Activated CD8-positive, alpha-beta memory T cell treated with anti-CD3 and anti-CD28 coated beads, Interleukin-2, amount 10 ng/mL, durations not matched to agents 7 days and 5 days (primary cell): ENCODE measurements at regions not wholly inside any gene's neighbourhood (a gene's known extent, or its start where the extent isn't known, plus 50 kb on each side); places are given as distances from the start of the nearest gene placed in this dataset.

ENCODE experiments used
- ATAC-seq: fragments of 150-1000 bp; cut with Tn5 transposase; one replicate; pipeline ENCODE4 v1.10.0; 2021; ENCODE audit warnings: moderate library complexity
- CTCF ChIA-PET: fragments of 350-600 bp; sonication (Branson Sonifier 250); formaldehyde crosslinking; loops from one replicate; lab custom pipeline; 2021; ENCODE audit warnings: antibody characterized with exemption; lab: Charles Lee
- DNase-seq: peaks from one replicate; pipeline ENCODE4 v3.0.0-alpha.2; 2020
- H3K27ac Mint-ChIP-seq: one replicate; pipeline ENCODE4 v1.8.0; 2021; ENCODE audit warnings: mild to moderate bottlenecking, mixed read lengths
- H3K27me3 Mint-ChIP-seq: one replicate; pipeline ENCODE4 v1.8.0; 2021; ENCODE audit warnings: mixed read lengths
- H3K36me3 Mint-ChIP-seq: one replicate; pipeline ENCODE4 v1.8.0; 2021; ENCODE audit warnings: mild to moderate bottlenecking, mixed read lengths
- H3K4me1 Mint-ChIP-seq: one replicate; pipeline ENCODE4 v1.8.0; 2021; ENCODE audit warnings: mixed read lengths
- H3K4me3 Mint-ChIP-seq: one replicate; pipeline ENCODE4 v1.8.0; 2021; ENCODE audit warnings: mild to moderate bottlenecking, moderate library complexity, mixed read lengths
- H3K9me3 Mint-ChIP-seq: one replicate; pipeline ENCODE4 v1.8.0; 2022; ENCODE audit warnings: low read depth, mixed read lengths

DNA sequence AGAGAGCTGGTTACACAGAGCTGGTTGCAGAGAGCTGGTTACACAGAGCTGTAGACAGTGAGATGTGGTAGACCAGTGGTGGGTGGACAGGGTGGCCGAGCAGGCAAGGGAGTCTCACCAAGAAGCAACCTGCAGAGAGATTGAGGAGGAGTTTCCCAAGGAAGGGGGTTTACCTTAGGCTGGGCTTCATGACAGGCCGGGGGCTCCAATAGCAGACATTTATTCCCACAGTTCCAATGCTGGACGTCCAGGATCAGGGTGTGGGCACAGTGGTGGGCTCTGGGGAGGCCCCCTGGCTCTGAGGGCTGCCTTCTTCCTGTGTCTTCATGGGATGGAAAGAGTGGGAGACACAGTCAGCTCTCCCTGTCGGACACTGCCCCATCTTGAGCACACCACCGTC, 386.9 kb upstream of the IRX4 start:
- Mint-ChIP-seq H3K9me3 (no peaks in the 10 kb centered on the region), H3K27ac (no peak overlapping the region), H3K4me1 (no peaks in the 10 kb centered on the region), H3K27me3 (no peaks in the 10 kb centered on the region), H3K36me3 (no peaks in the 10 kb centered on the region), H3K4me3 (no peak overlapping the region)
- CTCF ChIA-PET, result no interaction called here
- DNase-seq, result no peak
- ATAC-seq, result no peak

DNA sequence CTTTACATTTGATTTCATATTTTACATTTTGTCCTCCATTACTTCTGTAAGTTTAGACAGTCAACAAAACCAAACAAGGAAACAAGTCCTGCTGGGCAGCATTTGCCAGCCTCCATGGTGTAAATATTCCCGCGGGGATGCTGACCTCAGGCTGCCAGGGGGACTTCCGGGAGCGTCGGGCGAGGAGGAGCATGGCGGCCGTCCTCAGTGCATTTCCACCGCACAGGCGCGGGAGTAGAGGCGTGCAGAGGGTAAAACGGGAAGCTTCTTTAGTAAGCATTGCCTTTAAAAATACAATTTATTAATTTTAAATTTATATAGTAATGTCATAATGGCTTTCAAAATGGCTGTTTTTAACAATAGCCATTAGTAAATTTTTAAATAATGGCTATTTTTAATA, 385.3 kb upstream of the IRX4 start:
- no peaks in the 10 kb centered on the region for H3K36me3 Mint-ChIP-seq
- H3K27ac Mint-ChIP-seq, result no peak overlapping the region
- no peak overlapping the region for H3K4me3 Mint-ChIP-seq
- no peaks in the 10 kb centered on the region for H3K9me3 Mint-ChIP-seq
- DNase-seq (no peak), ATAC-seq (no peak)
- H3K27me3 Mint-ChIP-seq, result no peaks in the 10 kb centered on the region
- CTCF ChIA-PET, result no interaction called here
- no peaks in the 10 kb centered on the region for H3K4me1 Mint-ChIP-seq

- ATAC-seq (no peak), DNase-seq (no peak)
- Mint-ChIP-seq H3K27me3 (no peaks in the 10 kb centered on the region), H3K4me3 (no peak overlapping the region), H3K27ac (no peak overlapping the region), H3K36me3 (no peaks in the 10 kb centered on the region), H3K4me1 (no peaks in the 10 kb centered on the region), H3K9me3 (no peaks in the 10 kb centered on the region)
- CTCF ChIA-PET, result no interaction called here
Observed at GRCh38 chr5:2266641-2267240, 384.0 kb upstream of the IRX4 start.

DNA sequence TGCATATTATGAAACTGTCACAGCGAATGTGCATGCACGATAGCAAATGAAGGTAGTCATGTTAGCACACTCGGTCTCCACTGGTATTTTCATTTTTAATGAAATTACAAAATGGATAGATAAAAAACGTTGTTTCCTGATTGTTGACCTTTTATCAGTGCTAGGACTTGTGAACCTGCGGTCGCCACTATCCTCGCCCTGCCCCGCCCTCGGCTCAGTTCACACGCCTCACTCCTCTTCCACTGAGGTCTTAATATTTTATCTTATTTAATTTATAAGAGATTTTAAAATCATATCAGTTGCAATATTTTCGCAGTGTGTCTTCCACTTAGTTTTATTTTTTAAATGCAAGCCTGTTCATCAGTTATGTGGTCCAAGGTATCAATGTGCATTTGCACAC, 382.6 kb upstream of the IRX4 start:
- DNase-seq (no peak), ATAC-seq (no peak)
- no peak overlapping the region for H3K27ac Mint-ChIP-seq
- no peaks in the 10 kb centered on the region for H3K4me1 Mint-ChIP-seq
- no peaks in the 10 kb centered on the region for H3K9me3 Mint-ChIP-seq
- no peaks in the 10 kb centered on the region for H3K27me3 Mint-ChIP-seq
- CTCF ChIA-PET, result no interaction called here
- H3K4me3 Mint-ChIP-seq, result no peak overlapping the region
- H3K36me3 Mint-ChIP-seq, result no peaks in the 10 kb centered on the region

DNA sequence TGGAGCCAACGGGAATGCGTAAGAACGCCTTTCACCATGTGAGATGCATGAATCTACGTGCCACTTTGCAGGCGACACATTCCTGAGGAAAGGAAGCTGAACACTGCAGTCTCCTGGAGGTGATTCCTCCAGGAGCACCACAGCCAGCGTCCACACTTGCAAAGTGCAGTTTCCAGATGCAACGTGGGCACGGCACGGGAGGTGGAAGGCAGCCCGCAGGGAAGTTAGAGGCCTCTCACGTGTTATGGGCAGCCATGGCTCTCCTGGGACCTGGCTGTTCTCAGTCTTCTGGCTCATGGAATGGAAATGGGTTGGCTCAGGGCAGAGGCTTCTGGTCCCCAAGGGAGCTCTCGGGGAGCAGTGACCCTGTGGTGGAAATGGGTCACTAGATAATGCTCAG, 381.0 kb upstream of the IRX4 start:
- Mint-ChIP-seq H3K36me3 (no peaks in the 10 kb centered on the region), H3K4me1 (no peaks in the 10 kb centered on the region)
- CTCF ChIA-PET, result no interaction called here

DNA sequence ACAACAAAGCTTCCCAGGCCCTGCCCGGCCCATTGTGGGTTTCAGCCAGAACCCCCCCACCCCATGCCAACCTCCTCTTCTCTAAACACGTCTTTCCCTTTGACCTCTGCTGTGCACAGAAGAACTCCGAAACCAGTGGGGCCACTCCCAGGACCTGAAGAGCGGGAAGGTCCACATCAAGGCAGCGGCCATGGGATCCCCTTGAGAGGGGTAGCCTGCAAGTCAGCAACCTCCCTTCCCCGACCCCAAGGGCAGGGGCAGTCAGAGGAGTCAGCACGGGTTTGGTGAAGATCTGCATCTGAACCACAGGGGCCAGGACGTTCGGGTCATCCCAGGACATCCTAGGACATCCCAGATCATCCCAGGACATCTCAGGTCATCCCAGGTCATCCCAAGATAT, 379.9 kb upstream of the IRX4 start:
- ATAC-seq (no peak), DNase-seq (no peak)
- no peak overlapping the region for H3K4me3 Mint-ChIP-seq
- CTCF ChIA-PET, result no interaction called here
- H3K27me3 Mint-ChIP-seq, result no peaks in the 10 kb centered on the region
- H3K27ac Mint-ChIP-seq, result no peak overlapping the region
- H3K9me3 Mint-ChIP-seq, result no peaks in the 10 kb centered on the region
- H3K4me1 Mint-ChIP-seq, result no peaks in the 10 kb centered on the region
- no peaks in the 10 kb centered on the region for H3K36me3 Mint-ChIP-seq

More for the DNA sequence above, 381.0 kb upstream of the IRX4 start:
- ATAC-seq (no peak), DNase-seq (no peak)
- H3K9me3 Mint-ChIP-seq, result no peaks in the 10 kb centered on the region
- H3K27ac Mint-ChIP-seq, result no peak overlapping the region
- H3K4me3 Mint-ChIP-seq, result no peak overlapping the region
- H3K27me3 Mint-ChIP-seq, result no peaks in the 10 kb centered on the region

DNA sequence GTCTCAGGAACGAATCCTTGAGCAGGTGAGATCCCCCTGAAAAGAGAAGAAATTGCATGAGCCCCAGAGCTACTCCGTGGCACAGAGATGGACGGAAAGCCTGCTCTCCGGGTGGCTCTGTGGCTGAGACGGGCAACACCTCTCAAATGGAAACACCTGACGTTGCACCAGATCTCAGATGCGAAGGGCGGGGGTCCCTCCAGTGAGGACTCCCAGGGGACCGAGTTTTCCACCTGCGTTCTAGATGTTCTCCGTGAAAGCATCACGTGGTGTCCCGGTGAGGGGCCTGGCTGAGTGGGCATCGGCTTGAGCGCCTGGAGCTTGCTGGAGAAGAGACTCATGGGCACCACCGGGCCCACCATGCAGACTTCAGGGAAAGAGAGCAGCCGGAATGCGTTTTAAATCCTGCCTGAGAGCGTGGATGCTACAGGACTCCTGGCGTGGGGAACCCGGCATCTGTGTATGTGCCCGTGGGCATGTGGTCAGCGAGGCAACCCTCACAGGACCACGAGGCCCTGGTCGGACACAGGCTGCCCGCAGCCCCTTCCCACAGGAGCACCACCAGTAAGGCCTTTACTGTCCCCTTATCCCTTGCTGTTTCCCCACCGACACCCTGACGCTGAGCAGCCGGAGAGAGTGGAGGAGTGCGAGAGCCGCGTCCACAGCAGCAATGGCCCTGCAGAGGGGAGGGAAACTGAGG, 378.4 kb upstream of the IRX4 start:
- H3K9me3 Mint-ChIP-seq, result no peaks in the 10 kb centered on the region
- ATAC-seq, result no peak
- no peaks in the 10 kb centered on the region for H3K27me3 Mint-ChIP-seq
- H3K27ac Mint-ChIP-seq, result no peak overlapping the region
- H3K36me3 Mint-ChIP-seq, result no peaks in the 10 kb centered on the region
- no peaks in the 10 kb centered on the region for H3K4me1 Mint-ChIP-seq
- H3K4me3 Mint-ChIP-seq, result no peak overlapping the region
- DNase-seq, result no peak
- CTCF ChIA-PET, result no interaction called here

- Mint-ChIP-seq H3K4me1 (no peaks in the 10 kb centered on the region), H3K36me3 (no peaks in the 10 kb centered on the region), H3K9me3 (no peaks in the 10 kb centered on the region), H3K4me3 (no peak overlapping the region), H3K27me3 (no peaks in the 10 kb centered on the region), H3K27ac (no peak overlapping the region)
- DNase-seq (no peak), ATAC-seq (no peak)
- CTCF ChIA-PET, result no interaction called here
Observed at GRCh38 chr5:2260211-2261003, 377.7 kb upstream of the IRX4 start.

- no peak for ATAC-seq
- Mint-ChIP-seq H3K27ac (no peak overlapping the region), H3K4me3 (no peak overlapping the region), H3K27me3 (no peaks in the 10 kb centered on the region), H3K36me3 (no peaks in the 10 kb centered on the region), H3K9me3 (no peaks in the 10 kb centered on the region), H3K4me1 (no peaks in the 10 kb centered on the region)
- DNase-seq, result peak; percentile 14
- CTCF ChIA-PET, result no interaction called here
Observed at GRCh38 chr5:2259494-2260107, 376.9 kb upstream of the IRX4 start.

GRCh38 chr5:2258861-2259260, 376.1 kb upstream of the IRX4 start:
- no peaks in the 10 kb centered on the region for H3K9me3 Mint-ChIP-seq
- no peaks in the 10 kb centered on the region for H3K4me1 Mint-ChIP-seq
- H3K27ac Mint-ChIP-seq, result no peak overlapping the region
- H3K36me3 Mint-ChIP-seq, result no peaks in the 10 kb centered on the region
- CTCF ChIA-PET, result no interaction called here
- DNase-seq, result no peak
- no peaks in the 10 kb centered on the region for H3K27me3 Mint-ChIP-seq
- no peak for ATAC-seq
- no peak overlapping the region for H3K4me3 Mint-ChIP-seq

DNA sequence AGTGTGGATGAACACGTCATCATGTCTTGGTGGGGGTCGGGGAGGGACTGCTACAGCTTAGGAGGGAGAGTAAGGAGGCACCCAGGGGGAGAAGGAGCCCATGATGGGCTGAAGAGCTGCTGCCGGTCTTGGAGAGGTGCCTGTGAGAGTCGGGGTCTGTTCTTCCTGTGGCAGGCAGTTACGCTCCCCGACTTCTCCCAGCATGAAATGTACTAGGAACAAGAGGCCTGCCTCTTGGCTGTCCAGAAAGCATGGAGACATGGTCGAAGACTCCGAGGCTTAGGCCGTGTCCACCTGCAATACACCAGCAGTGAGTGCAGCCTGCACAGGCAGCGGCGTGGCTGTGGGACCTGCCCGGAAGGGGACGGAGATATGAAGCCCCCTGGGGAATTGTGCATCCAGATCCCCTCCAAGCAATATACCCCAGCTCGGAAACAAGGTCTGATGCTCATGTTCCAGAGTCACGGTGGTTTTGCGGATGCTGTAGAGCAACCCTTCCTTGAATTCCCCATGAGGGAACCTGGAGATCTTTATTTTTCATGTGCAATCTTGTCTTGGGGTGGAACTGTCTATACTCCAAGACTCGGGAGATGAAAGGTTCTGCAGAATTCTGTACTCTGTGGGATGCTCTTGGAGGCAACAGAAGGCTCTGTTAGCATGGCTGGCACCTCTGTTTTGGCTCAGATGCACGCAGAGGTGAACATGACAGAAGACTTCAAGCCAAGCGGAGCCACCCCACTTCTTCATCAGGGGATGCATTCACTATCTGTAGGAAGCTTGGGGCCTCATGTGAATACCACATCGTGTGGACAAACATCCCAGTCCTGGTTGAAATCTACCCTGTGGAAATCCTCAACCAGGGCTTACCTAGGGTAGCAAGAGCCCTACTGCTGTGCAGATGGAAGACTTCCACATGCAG, 374.9 kb upstream of the IRX4 start:
- H3K27me3 Mint-ChIP-seq, result no peaks in the 10 kb centered on the region
- H3K4me3 Mint-ChIP-seq, result no peak overlapping the region
- no peaks in the 10 kb centered on the region for H3K9me3 Mint-ChIP-seq
- H3K4me1 Mint-ChIP-seq, result no peaks in the 10 kb centered on the region
- H3K27ac Mint-ChIP-seq, result no peak overlapping the region
- H3K36me3 Mint-ChIP-seq, result no peaks in the 10 kb centered on the region
- DNase-seq (no peak), ATAC-seq (no peak)
- CTCF ChIA-PET, result no interaction called here

GRCh38 chr5:2256691-2257280, 374.1 kb upstream of the IRX4 start:
- no peak for DNase-seq
- Mint-ChIP-seq H3K36me3 (no peaks in the 10 kb centered on the region), H3K4me1 (no peaks in the 10 kb centered on the region), H3K9me3 (no peaks in the 10 kb centered on the region), H3K27me3 (no peaks in the 10 kb centered on the region), H3K4me3 (no peak overlapping the region), H3K27ac (no peak overlapping the region)
- CTCF ChIA-PET, result no interaction called here
- no peak for ATAC-seq
